Keratinocyte (primary cell): ENCODE measurements at regions not wholly inside any gene's neighbourhood (a gene's known extent, or its start where the extent isn't known, plus 50 kb on each side); places are given as distances from the start of the nearest gene placed in this dataset.

Experiments
- CTCF ChIP-seq, 3 experiments: IDR thresholded peaks in 1 of 3; conservative IDR thresholded peaks in 1 of 3; optimal IDR thresholded peaks in 1 of 3; 2 replicates in 2 of 3; 3 replicates in 1 of 3; pipeline versions ENCODE3 to v1.5.1; 2011; ENCODE audit warnings: low read length in 3 of 3, mild to moderate bottlenecking in 3 of 3, moderate library complexity in 2 of 3, control low read depth in 1 of 3, inconsistent platforms in 1 of 3; ENCODE audit not compliant: insufficient read depth in 2 of 3; ENCODE audit errors: extremely low read depth in 1 of 3
- EZH2 ChIP-seq: IDR thresholded peaks from one replicate; pipeline ENCODE4 v1.6.1; 2012; ENCODE audit warnings: inconsistent platforms, mild to moderate bottlenecking, low read length, moderate library complexity

GRCh38 chr6:167509853-167510220 lies 185.0 kb downstream of the TTLL2 start:
- no peak for TF ChIP-seq CTCF (optimal IDR thresholded peaks at IDR 0.05 in 1 of 3, IDR thresholded peaks at IDR 0.05 in 1 of 3, conservative IDR thresholded peaks at IDR 0.05 in 1 of 3; ENCODE audit: extremely low read depth in 1 of 3, insufficient read depth in 2 of 3, low read length in 3 of 3)
- no peak for TF ChIP-seq EZH2
